Neural cell (in vitro differentiated cells): ENCODE measurements at regions not wholly inside any gene's neighbourhood (a gene's known extent, or its start where the extent isn't known, plus 50 kb on each side); places are given as distances from the start of the nearest gene placed in this dataset.

Experiments used
- H2AFZ ChIP-seq: fragments of 200-600, 300-800 bp; sonication (generic), shearing (Covaris generic); 2 replicates; pipeline ENCODE4 v1.6.0; 2014; ENCODE audit warnings: low read depth, mild to moderate bottlenecking, antibody characterized with exemption, low read length, moderate library complexity
- H3F3A ChIP-seq: fragments of 200-600 bp; shearing (Covaris generic); 2 replicates; pipeline ENCODE4 v1.6.1; 2016; ENCODE audit warnings: mild to moderate bottlenecking, moderate library complexity, mixed read lengths, antibody characterized with exemption, low read length; ENCODE audit not compliant: insufficient read depth, poor library complexity, severe bottlenecking
- H3K27ac ChIP-seq: fragments of 200-600, 300-800 bp; sonication (generic), shearing (Covaris generic); 2 replicates; pipeline ENCODE4 v1.5.1; 2014; ENCODE audit warnings: mild to moderate bottlenecking, low read length, moderate library complexity
- H3K27me3 ChIP-seq: fragments of 300-800, 200-600 bp; sonication (generic), shearing (Covaris generic); 2 replicates; pipeline ENCODE4 v1.6.0; 2014; ENCODE audit warnings: mild to moderate bottlenecking, low read depth, low read length, moderate library complexity; ENCODE audit not compliant: insufficient read depth
- H3K36me3 ChIP-seq: fragments of 300-800, 200-600 bp; sonication (generic), shearing (Covaris generic); 2 replicates; pipeline ENCODE4 v1.5.1; 2014; ENCODE audit warnings: mild to moderate bottlenecking, antibody characterized with exemption, low read length, moderate library complexity; ENCODE audit not compliant: insufficient read depth
- H3K4me2 ChIP-seq: fragments of 300-800, 200-600 bp; sonication (generic), shearing (Covaris generic); 2 replicates; pipeline ENCODE4 v1.6.0; 2014; ENCODE audit warnings: mild to moderate bottlenecking, low read length
- H3K4me3 ChIP-seq: fragments of 300-800, 200-600 bp; sonication (generic), shearing (Covaris generic); 2 replicates; pipeline ENCODE4 v1.5.1; 2014; ENCODE audit warnings: mild to moderate bottlenecking, low read length, moderate library complexity
- H3K79me2 ChIP-seq: fragments of 200-600 bp; shearing (Covaris generic); replicated peaks from 2 replicates; pipeline ENCODE4 v1.6.0; 2014; ENCODE audit warnings: mild to moderate bottlenecking, low read length, moderate library complexity; ENCODE audit not compliant: insufficient read depth
- H3K9ac ChIP-seq: fragments of 300-800, 200-600 bp; sonication (generic), shearing (Covaris generic); 2 replicates; pipeline ENCODE4 v1.6.1; 2016; ENCODE audit warnings: mild to moderate bottlenecking, low read length, mixed read lengths
- H3K9me2 ChIP-seq: fragments of 200-600 bp; shearing (Covaris generic); 2 replicates; pipeline ENCODE4 v1.6.1; 2016; ENCODE audit warnings: mild to moderate bottlenecking, low read length, mixed read lengths; ENCODE audit not compliant: insufficient read depth
- H3K9me3 ChIP-seq: fragments of 200-600, 300-800 bp; sonication (generic), shearing (Covaris generic); 2 replicates; pipeline ENCODE4 v1.6.1; 2016; ENCODE audit warnings: mild to moderate bottlenecking, mixed run types, low read length, moderate library complexity, mixed read lengths
- H4K20me1 ChIP-seq: fragments of 200-600 bp; shearing (Covaris generic); 2 replicates; pipeline ENCODE4 v1.6.1; 2016; ENCODE audit warnings: mild to moderate bottlenecking, mixed run types; ENCODE audit not compliant: insufficient read depth
- EP300 ChIP-seq: fragments of 450-650 bp; conservative IDR thresholded peaks from 2 replicates; pipeline ENCODE4 v1.6.1; 2014; ENCODE audit warnings: antibody characterized with exemption, mild to moderate bottlenecking, moderate library complexity; ENCODE audit not compliant: poor library complexity, severe bottlenecking
- EZH2 ChIP-seq: fragments of 200-600, 300-800 bp; shearing (Covaris generic), sonication (generic); IDR thresholded peaks from 2 replicates; pipeline ENCODE4 v1.6.1; 2014; ENCODE audit warnings: antibody characterized with exemption, low read length, borderline replicate concordance, mild to moderate bottlenecking; ENCODE audit not compliant: insufficient read depth, poor library complexity, severe bottlenecking
- MXI1 ChIP-seq: fragments of 450-650 bp; conservative IDR thresholded peaks from 2 replicates; pipeline ENCODE4 v1.6.1; 2014; ENCODE audit warnings: antibody characterized with exemption, mild to moderate bottlenecking; ENCODE audit not compliant: poor library complexity, severe bottlenecking
- POLR2AphosphoS5 ChIP-seq: IDR thresholded peaks from 2 replicates; pipeline ENCODE4 v1.6.1; 2012
- RAD21 ChIP-seq: fragments of 450-650 bp; conservative IDR thresholded peaks from 2 replicates; pipeline ENCODE4 v1.6.1; 2014; ENCODE audit warnings: antibody characterized with exemption, mild to moderate bottlenecking, moderate library complexity
- SMC3 ChIP-seq: fragments of 450-650 bp; conservative IDR thresholded peaks from 2 replicates; pipeline ENCODE4 v1.6.1; 2014; ENCODE audit warnings: antibody characterized with exemption, mild to moderate bottlenecking, moderate library complexity; ENCODE audit not compliant: poor library complexity
- TAF1 ChIP-seq: IDR thresholded peaks from 2 replicates; pipeline ENCODE4 v1.6.1; 2012; ENCODE audit warnings: low read depth
- TF ChIP-seq, protein P1 (sequence below): IDR thresholded peaks from 2 replicates; pipeline ENCODE4 v1.6.1; 2012; ENCODE audit warnings: borderline replicate concordance
- TF ChIP-seq, protein P2 (sequence below): fragments of 450-650 bp; IDR thresholded peaks from 2 replicates; pipeline ENCODE4 v1.5.1; 2014; ENCODE audit warnings: antibody characterized with exemption, mild to moderate bottlenecking, moderate library complexity; ENCODE audit not compliant: poor library complexity, severe bottlenecking

DNA sequence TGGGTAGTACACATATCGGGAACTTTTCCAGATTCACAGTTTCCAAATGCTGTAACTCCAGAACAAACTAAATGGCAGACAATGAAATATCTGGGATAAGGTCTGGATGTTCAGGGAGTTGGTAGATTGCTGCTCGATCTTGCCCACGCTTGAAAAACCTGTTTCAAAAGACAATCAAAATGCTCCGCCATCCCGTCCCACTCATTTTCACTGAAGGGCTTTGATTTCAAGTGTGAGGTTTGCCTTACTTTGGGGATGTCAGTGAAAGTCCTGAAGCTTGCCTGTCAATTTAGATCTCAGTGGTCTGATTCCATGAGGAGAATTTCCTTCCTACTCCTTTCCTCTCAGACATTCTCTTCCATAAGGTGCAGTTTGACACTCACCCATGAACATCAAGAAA lies 236.3 kb upstream of the KCNK2 start:
- no peak overlapping the region for H2AFZ ChIP-seq
- no peaks in the 10 kb centered on the region for H3K36me3 ChIP-seq
- no peaks in the 10 kb centered on the region for H3F3A ChIP-seq
- TF ChIP-seq MXI1 (no peak), POLR2AphosphoS5 (no peak), TAF1 (no peak), RAD21 (no peak), EP300 (no peak), EZH2 (no peak)
- TF ChIP-seq, protein P1, sequence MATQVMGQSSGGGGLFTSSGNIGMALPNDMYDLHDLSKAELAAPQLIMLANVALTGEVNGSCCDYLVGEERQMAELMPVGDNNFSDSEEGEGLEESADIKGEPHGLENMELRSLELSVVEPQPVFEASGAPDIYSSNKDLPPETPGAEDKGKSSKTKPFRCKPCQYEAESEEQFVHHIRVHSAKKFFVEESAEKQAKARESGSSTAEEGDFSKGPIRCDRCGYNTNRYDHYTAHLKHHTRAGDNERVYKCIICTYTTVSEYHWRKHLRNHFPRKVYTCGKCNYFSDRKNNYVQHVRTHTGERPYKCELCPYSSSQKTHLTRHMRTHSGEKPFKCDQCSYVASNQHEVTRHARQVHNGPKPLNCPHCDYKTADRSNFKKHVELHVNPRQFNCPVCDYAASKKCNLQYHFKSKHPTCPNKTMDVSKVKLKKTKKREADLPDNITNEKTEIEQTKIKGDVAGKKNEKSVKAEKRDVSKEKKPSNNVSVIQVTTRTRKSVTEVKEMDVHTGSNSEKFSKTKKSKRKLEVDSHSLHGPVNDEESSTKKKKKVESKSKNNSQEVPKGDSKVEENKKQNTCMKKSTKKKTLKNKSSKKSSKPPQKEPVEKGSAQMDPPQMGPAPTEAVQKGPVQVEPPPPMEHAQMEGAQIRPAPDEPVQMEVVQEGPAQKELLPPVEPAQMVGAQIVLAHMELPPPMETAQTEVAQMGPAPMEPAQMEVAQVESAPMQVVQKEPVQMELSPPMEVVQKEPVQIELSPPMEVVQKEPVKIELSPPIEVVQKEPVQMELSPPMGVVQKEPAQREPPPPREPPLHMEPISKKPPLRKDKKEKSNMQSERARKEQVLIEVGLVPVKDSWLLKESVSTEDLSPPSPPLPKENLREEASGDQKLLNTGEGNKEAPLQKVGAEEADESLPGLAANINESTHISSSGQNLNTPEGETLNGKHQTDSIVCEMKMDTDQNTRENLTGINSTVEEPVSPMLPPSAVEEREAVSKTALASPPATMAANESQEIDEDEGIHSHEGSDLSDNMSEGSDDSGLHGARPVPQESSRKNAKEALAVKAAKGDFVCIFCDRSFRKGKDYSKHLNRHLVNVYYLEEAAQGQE = no peak
- H3K4me2 ChIP-seq = peak overlapping the region; percentile 47
- no peaks in the 10 kb centered on the region for H4K20me1 ChIP-seq
- no peaks in the 10 kb centered on the region for H3K9me3 ChIP-seq
- no peaks in the 10 kb centered on the region for H3K9me2 ChIP-seq
- peak overlapping the region; percentile 48 for H3K4me3 ChIP-seq
- no peak overlapping the region for H3K9ac ChIP-seq
- H3K79me2 ChIP-seq = no peaks in the 10 kb centered on the region
- no peaks in the 10 kb centered on the region for H3K27me3 ChIP-seq
- H3K27ac ChIP-seq = peak overlapping the region; percentile 4

DNA sequence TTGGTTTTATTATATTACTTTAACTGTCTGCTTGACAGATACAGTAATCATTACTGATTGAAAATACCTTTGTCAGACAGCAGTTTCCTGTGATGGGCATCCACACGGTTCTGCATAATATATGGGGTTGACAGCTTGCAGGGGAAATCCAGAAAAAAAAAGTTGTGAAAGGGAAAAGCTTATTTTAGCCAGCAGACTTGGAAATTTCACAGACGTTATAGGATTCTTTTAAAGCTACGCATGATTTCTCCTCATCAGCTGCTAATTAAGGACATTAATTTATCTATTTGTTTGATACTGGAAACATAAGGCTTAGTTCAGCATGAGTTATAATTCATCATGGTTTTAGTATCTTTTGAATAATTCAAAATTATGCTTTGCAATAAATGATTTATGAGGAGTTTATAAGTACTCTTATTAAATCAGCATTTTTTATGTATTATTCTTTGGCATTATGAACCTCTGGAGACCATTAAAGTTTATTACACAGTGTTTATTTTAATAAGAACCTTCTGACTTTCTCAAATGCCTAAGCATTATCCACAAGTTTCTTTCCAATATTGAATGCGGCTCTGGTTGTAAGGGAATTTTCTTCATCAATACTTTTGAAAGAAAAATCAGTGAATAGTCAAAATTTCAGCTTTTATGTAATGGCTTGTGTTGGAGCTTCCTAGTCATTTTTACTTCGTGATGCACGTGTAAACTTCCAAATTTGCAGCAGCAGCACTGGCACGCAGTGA lies 235.3 kb upstream of the KCNK2 start:
- peak overlapping the region; percentile 48 for H3K4me3 ChIP-seq
- no peaks in the 10 kb centered on the region for H3K27me3 ChIP-seq
- H2AFZ ChIP-seq = no peak overlapping the region
- peak overlapping the region; percentile 4 for H3K27ac ChIP-seq
- H3K4me2 ChIP-seq = peak overlapping the region; percentile 47
- no peaks in the 10 kb centered on the region for H3K36me3 ChIP-seq
- TF ChIP-seq TAF1 (no peak), SMC3 (no peak), EZH2 (no peak), EP300 (peak; percentile 97), POLR2AphosphoS5 (peak; percentile 83), RAD21 (no peak), MXI1 (no peak)
- TF ChIP-seq, protein P1 = peak; percentile 61
- TF ChIP-seq, protein P2, sequence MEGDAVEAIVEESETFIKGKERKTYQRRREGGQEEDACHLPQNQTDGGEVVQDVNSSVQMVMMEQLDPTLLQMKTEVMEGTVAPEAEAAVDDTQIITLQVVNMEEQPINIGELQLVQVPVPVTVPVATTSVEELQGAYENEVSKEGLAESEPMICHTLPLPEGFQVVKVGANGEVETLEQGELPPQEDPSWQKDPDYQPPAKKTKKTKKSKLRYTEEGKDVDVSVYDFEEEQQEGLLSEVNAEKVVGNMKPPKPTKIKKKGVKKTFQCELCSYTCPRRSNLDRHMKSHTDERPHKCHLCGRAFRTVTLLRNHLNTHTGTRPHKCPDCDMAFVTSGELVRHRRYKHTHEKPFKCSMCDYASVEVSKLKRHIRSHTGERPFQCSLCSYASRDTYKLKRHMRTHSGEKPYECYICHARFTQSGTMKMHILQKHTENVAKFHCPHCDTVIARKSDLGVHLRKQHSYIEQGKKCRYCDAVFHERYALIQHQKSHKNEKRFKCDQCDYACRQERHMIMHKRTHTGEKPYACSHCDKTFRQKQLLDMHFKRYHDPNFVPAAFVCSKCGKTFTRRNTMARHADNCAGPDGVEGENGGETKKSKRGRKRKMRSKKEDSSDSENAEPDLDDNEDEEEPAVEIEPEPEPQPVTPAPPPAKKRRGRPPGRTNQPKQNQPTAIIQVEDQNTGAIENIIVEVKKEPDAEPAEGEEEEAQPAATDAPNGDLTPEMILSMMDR = no peak
- H4K20me1 ChIP-seq = no peaks in the 10 kb centered on the region
- H3K9me3 ChIP-seq = no peaks in the 10 kb centered on the region
- no peaks in the 10 kb centered on the region for H3K79me2 ChIP-seq
- no peaks in the 10 kb centered on the region for H3F3A ChIP-seq
- no peaks in the 10 kb centered on the region for H3K9me2 ChIP-seq
- H3K9ac ChIP-seq = no peak overlapping the region
